ENCODE measurements at regions not wholly inside any gene's neighbourhood (a gene's known extent, or its start where the extent isn't known, plus 50 kb on each side); places are given as distances from the start of the nearest gene placed in this dataset.

DNA sequence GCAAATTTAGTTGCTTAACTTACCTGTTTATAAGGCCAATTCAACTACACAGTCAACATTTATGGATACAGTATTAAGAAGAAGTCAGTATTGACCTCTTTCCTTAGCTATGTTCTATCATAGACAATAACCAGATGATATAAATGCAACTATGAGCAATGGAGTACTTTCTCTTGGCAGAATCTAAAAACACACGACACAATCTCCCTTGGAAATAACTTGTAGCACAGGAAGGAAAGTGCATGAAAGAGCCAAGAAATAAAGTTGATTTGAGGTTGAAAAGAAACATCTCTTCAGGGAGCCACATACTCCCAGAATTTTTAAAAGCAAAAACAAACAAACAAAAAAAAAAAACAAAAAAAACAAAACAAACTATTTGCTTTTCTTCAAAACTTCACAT is 145.0 kb downstream of the EVA1A start:
- TF ChIP-seq, protein P1, sequence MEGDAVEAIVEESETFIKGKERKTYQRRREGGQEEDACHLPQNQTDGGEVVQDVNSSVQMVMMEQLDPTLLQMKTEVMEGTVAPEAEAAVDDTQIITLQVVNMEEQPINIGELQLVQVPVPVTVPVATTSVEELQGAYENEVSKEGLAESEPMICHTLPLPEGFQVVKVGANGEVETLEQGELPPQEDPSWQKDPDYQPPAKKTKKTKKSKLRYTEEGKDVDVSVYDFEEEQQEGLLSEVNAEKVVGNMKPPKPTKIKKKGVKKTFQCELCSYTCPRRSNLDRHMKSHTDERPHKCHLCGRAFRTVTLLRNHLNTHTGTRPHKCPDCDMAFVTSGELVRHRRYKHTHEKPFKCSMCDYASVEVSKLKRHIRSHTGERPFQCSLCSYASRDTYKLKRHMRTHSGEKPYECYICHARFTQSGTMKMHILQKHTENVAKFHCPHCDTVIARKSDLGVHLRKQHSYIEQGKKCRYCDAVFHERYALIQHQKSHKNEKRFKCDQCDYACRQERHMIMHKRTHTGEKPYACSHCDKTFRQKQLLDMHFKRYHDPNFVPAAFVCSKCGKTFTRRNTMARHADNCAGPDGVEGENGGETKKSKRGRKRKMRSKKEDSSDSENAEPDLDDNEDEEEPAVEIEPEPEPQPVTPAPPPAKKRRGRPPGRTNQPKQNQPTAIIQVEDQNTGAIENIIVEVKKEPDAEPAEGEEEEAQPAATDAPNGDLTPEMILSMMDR (conservative IDR thresholded peaks at IDR 0.05; ENCODE audit: low read depth, low read length), result no peak
- Histone ChIP-seq H3K4me2 (no peak overlapping the region), H3K4me1 (ENCODE audit: low read depth, poor library complexity, severe bottlenecking) (no peaks in the 10 kb centered on the region), H3K79me2 (ENCODE audit: insufficient read depth, low read depth) (no peaks in the 10 kb centered on the region), H2AFZ (ENCODE audit: low read depth) (no peak overlapping the region), H3K4me3 (IDR thresholded peaks at IDR 0.05; ENCODE audit: insufficient read depth, low read depth, low read length) (no peak overlapping the region), H3K27ac (no peak overlapping the region), H4K20me1 (ENCODE audit: insufficient read depth) (no peaks in the 10 kb centered on the region), H3K9ac (no peak overlapping the region), H3K36me3 (ENCODE audit: insufficient read depth) (no peaks in the 10 kb centered on the region), H3K27me3 (ENCODE audit: insufficient read depth, low read depth) (no peaks in the 10 kb centered on the region)

DNA sequence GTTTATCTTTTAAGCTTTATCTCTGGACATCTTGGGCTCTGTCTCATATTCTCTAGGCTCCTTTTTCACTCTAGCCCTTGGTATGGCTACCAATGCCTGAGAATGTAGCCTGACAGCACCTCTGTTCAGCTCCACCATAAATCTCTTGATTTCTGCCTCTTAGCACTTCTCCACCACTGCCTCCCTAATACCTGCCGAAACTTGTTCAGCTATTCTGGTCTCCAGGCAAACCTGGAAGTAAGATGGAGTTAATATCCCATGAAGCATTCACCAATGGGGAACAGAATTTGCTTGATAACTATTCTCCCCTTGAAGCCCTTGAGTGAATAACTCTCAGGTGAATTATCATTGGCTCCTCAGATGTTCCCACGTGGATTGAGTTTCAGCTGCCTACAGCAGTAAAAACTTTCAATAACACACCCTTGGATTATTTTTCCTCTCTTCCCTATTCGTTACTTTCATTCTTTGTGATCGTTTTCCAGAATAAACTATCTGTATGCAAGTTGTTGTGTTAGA is 145.6 kb downstream of the EVA1A start:
- no peaks in the 10 kb centered on the region for H3K4me1 ChIP-seq (ENCODE audit: low read depth, poor library complexity, severe bottlenecking)
- H3K4me3 ChIP-seq (IDR thresholded peaks at IDR 0.05; ENCODE audit: insufficient read depth, low read depth, low read length), result no peak overlapping the region
- H3K4me2 ChIP-seq, result no peak overlapping the region
- H3K36me3 ChIP-seq (ENCODE audit: insufficient read depth), result no peaks in the 10 kb centered on the region
- no peak overlapping the region for H3K9ac ChIP-seq
- no peak overlapping the region for H2AFZ ChIP-seq (ENCODE audit: low read depth)
- H3K27ac ChIP-seq, result no peak overlapping the region
- no peaks in the 10 kb centered on the region for H3K27me3 ChIP-seq (ENCODE audit: insufficient read depth, low read depth)
- no peaks in the 10 kb centered on the region for H4K20me1 ChIP-seq (ENCODE audit: insufficient read depth)
- TF ChIP-seq, protein P1 (conservative IDR thresholded peaks at IDR 0.05; ENCODE audit: low read depth, low read length), result no peak
- no peaks in the 10 kb centered on the region for H3K79me2 ChIP-seq (ENCODE audit: insufficient read depth, low read depth)

DNA sequence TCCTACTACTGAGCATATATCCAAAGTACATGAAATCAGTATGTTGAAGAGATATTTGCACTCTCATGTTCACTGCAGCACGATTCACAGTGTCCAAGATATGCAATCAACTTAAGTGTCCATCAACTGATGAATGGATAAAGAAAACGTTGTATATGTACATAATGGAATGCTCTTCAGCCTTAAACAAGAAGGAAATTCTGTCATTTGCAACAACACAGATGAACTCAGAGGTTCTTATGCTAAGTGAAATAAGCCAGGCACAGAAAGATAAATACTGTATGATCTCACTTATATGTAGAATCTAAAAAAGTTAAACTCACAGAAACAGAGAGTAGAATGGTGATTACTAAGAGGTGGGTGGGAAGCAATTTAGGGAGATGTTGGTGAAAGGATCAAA is 149.2 kb downstream of the EVA1A start:
- no peaks in the 10 kb centered on the region for H3K36me3 ChIP-seq (ENCODE audit: insufficient read depth)
- no peak overlapping the region for H3K27ac ChIP-seq
- no peak overlapping the region for H3K4me2 ChIP-seq
- no peak overlapping the region for H2AFZ ChIP-seq (ENCODE audit: low read depth)
- no peaks in the 10 kb centered on the region for H3K79me2 ChIP-seq (ENCODE audit: insufficient read depth, low read depth)
- no peaks in the 10 kb centered on the region for H3K27me3 ChIP-seq (ENCODE audit: insufficient read depth, low read depth)
- no peak overlapping the region for H3K4me3 ChIP-seq (IDR thresholded peaks at IDR 0.05; ENCODE audit: insufficient read depth, low read depth, low read length)
- no peaks in the 10 kb centered on the region for H3K4me1 ChIP-seq (ENCODE audit: low read depth, poor library complexity, severe bottlenecking)
- no peaks in the 10 kb centered on the region for H4K20me1 ChIP-seq (ENCODE audit: insufficient read depth)
- TF ChIP-seq, protein P1 (conservative IDR thresholded peaks at IDR 0.05; ENCODE audit: low read depth, low read length), result no peak
- no peak overlapping the region for H3K9ac ChIP-seq

DNA sequence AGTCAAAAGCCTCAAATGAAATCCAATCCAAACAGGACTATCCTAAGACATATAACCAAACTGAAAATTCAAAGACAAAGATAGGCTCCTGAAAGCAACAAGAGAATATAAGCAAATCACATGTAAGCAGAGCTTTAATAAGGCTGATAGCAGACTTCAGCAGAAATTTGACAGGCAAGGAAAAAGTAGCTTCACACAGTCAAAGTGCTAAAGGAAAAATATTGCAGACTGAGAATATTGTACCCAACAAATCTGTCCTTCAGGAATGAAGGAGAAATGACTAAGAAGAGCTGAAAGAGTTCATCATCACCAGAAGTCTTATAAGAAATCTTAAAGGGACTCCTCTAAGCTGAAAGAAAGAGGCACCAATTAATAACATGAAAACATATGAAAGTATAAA is 150.0 kb downstream of the EVA1A start:
- no peak overlapping the region for H3K4me2 ChIP-seq
- H3K79me2 ChIP-seq (ENCODE audit: insufficient read depth, low read depth), result no peaks in the 10 kb centered on the region
- no peaks in the 10 kb centered on the region for H3K27me3 ChIP-seq (ENCODE audit: insufficient read depth, low read depth)
- TF ChIP-seq, protein P1 (conservative IDR thresholded peaks at IDR 0.05; ENCODE audit: low read depth, low read length), result no peak
- H3K4me3 ChIP-seq (IDR thresholded peaks at IDR 0.05; ENCODE audit: insufficient read depth, low read depth, low read length), result no peak overlapping the region
- H4K20me1 ChIP-seq (ENCODE audit: insufficient read depth), result no peaks in the 10 kb centered on the region
- no peaks in the 10 kb centered on the region for H3K36me3 ChIP-seq (ENCODE audit: insufficient read depth)
- no peak overlapping the region for H2AFZ ChIP-seq (ENCODE audit: low read depth)
- H3K27ac ChIP-seq, result no peak overlapping the region
- H3K9ac ChIP-seq, result no peak overlapping the region
- H3K4me1 ChIP-seq (ENCODE audit: low read depth, poor library complexity, severe bottlenecking), result no peaks in the 10 kb centered on the region

Data from KMS-11 (cell line).